H1 (cell line): ENCODE measurements at regions not wholly inside any gene's neighbourhood (a gene's known extent, or its start where the extent isn't known, plus 50 kb on each side); places are given as distances from the start of the nearest gene placed in this dataset.

ENCODE experiments used
- CTCF ChIA-PET: fragments of 300-600 bp; sonication (Branson Sonifier 250); formaldehyde crosslinking; loops from one replicate; lab custom pipeline; 2021; ENCODE audit not compliant: partially characterized antibody; lab: Charles Lee
- POLR2A ChIA-PET: fragments of 300-600 bp; sonication (Branson Sonifier 250); formaldehyde crosslinking; loops from one replicate; lab custom pipeline; 2021; ENCODE audit warnings: inconsistent platforms; ENCODE audit not compliant: partially characterized antibody; lab: Charles Lee
- DNase-seq, 2 experiments: peaks; one replicate each; pipeline versions ENCODE4 v3.0.0 to v3.0.0-alpha.2; 2010 to 2022; ENCODE audit warnings: low spot score in 2 of 2, low read depth in 1 of 2, mixed read lengths in 1 of 2
- FAIRE-seq: peaks from 2 replicates; lab custom pipeline; 2011; peaks lifted over from hg19 to GRCh38; lab: Jason Lieb, UNC
- H2AFZ ChIP-seq: 2 replicates; pipeline ENCODE4 v1.8.1; 2012; ENCODE audit warnings: low read length, inconsistent platforms
- H2AK5ac ChIP-seq: 2 replicates; pipeline ENCODE4 v1.6.1; 2013; ENCODE audit warnings: low read depth, low read length
- H2BK120ac ChIP-seq: replicated peaks from 2 replicates; pipeline ENCODE3; 2013; ENCODE audit warnings: low read depth, low read length, inconsistent platforms
- H2BK12ac ChIP-seq: 2 replicates; pipeline ENCODE4 v1.6.1; 2013; ENCODE audit warnings: low read depth, low read length
- H2BK15ac ChIP-seq: 2 replicates; pipeline ENCODE4 v1.6.1; 2013; ENCODE audit warnings: low read length
- H2BK20ac ChIP-seq: 2 replicates; pipeline ENCODE4 v1.6.1; 2013; ENCODE audit warnings: low read length
- H2BK5ac ChIP-seq: 2 replicates; pipeline ENCODE4 v1.6.1; 2013; ENCODE audit warnings: low read depth, low read length
- H3K14ac ChIP-seq: 2 replicates; pipeline ENCODE4 v1.6.1; 2013; ENCODE audit warnings: inconsistent platforms; ENCODE audit not compliant: insufficient read length
- H3K18ac ChIP-seq: 2 replicates; pipeline ENCODE4 v1.6.1; 2013; ENCODE audit warnings: low read length; ENCODE audit errors: extremely low read depth
- H3K23ac ChIP-seq: 2 replicates; pipeline ENCODE4 v1.6.1; 2013; ENCODE audit warnings: inconsistent platforms; ENCODE audit not compliant: insufficient read length
- H3K23me2 ChIP-seq: 2 replicates; pipeline ENCODE4 v1.6.1; 2013; ENCODE audit warnings: low read depth, low read length
- H3K27ac ChIP-seq: 2 replicates; pipeline ENCODE4 v1.6.1; 2011; ENCODE audit warnings: low read depth, low read length, inconsistent platforms
- H3K27me3 ChIP-seq, 4 experiments: replicated peaks in 1 of 4; 1 replicate in 1 of 4; 2 replicates in 3 of 4; pipeline versions ENCODE4 v1.6.1 to v1.8.1; 2011 to 2013; ENCODE audit warnings: low read length in 3 of 4, mild to moderate bottlenecking in 3 of 4, inconsistent platforms in 2 of 4, mixed read lengths in 2 of 4, moderate library complexity in 1 of 4; ENCODE audit not compliant: control insufficient read depth in 3 of 4, insufficient read depth in 3 of 4; ENCODE audit errors: extremely low read depth in 1 of 4
- H3K36me3 ChIP-seq, 4 experiments: 2 replicates each; pipeline versions ENCODE4 v1.6.1 to v1.8.1; 2011 to 2013; ENCODE audit warnings: mild to moderate bottlenecking in 4 of 4, low read length in 3 of 4, moderate library complexity in 2 of 4, control low read depth in 1 of 4, inconsistent platforms in 1 of 4; ENCODE audit not compliant: insufficient read depth in 4 of 4, control insufficient read depth in 2 of 4
- H3K4ac ChIP-seq: replicated peaks from 2 replicates; pipeline ENCODE3; 2013; ENCODE audit warnings: low read length, low read depth, mixed read lengths, inconsistent platforms; ENCODE audit not compliant: insufficient read length
- H3K4me1 ChIP-seq, 4 experiments: replicated peaks in 1 of 4; 1 replicate in 1 of 4; 2 replicates in 3 of 4; pipeline versions ENCODE4 v1.6.1 to v1.8.1; 2011 to 2013; ENCODE audit warnings: low read length in 3 of 4, inconsistent platforms in 2 of 4, mixed read lengths in 1 of 4; ENCODE audit not compliant: insufficient read depth in 4 of 4, control insufficient read depth in 3 of 4
- H3K4me2 ChIP-seq, 2 experiments: 2 replicates each; pipeline versions ENCODE4 v1.6.1 to v1.8.1; 2011 to 2013; ENCODE audit warnings: low read depth in 2 of 2, low read length in 2 of 2, control low read depth in 1 of 2, inconsistent platforms in 1 of 2, mild to moderate bottlenecking in 1 of 2; ENCODE audit not compliant: insufficient read depth in 1 of 2
- H3K4me3 ChIP-seq, 4 experiments: fragments of 200-600, 300-600 bp in 1 of 4; sonication (generic), shearing (Covaris generic), sonication (Bioruptor Twin) in 1 of 4; 2 replicates each; pipeline versions ENCODE4 v1.5.1 to v1.8.1; 2011 to 2016; ENCODE audit warnings: low read length in 4 of 4, low read depth in 3 of 4, control low read depth in 2 of 4, inconsistent platforms in 2 of 4, mild to moderate bottlenecking in 2 of 4, mixed read lengths in 1 of 4, moderate library complexity in 1 of 4; ENCODE audit not compliant: insufficient read depth in 2 of 4; ENCODE audit errors: extremely low read depth in 1 of 4
- H3K56ac ChIP-seq: replicated peaks from 2 replicates; pipeline ENCODE3; 2013; ENCODE audit warnings: low read depth, mild to moderate bottlenecking, mixed read lengths, low read length, inconsistent platforms; ENCODE audit not compliant: insufficient read length
- H3K79me1 ChIP-seq: 2 replicates; pipeline ENCODE4 v1.6.1; 2013; ENCODE audit warnings: low read depth, low read length, control low read depth
- H3K79me2 ChIP-seq, 2 experiments: 2 replicates each; pipeline versions ENCODE4 v1.6.1 to v1.8.1; 2012 to 2013; ENCODE audit warnings: low read length in 2 of 2, mild to moderate bottlenecking in 2 of 2, inconsistent platforms in 1 of 2; ENCODE audit not compliant: insufficient read depth in 2 of 2, control insufficient read depth in 1 of 2
- H3K9ac ChIP-seq, 4 experiments: replicated peaks in 1 of 4; 1 replicate in 1 of 4; 2 replicates in 3 of 4; pipeline versions ENCODE4 v1.6.1 to v1.8.1; 2011 to 2013; ENCODE audit warnings: low read depth in 3 of 4, low read length in 3 of 4, control low read depth in 2 of 4, mild to moderate bottlenecking in 2 of 4, moderate library complexity in 2 of 4, inconsistent platforms in 1 of 4; ENCODE audit errors: extremely low read depth in 1 of 4
- H3K9me3 ChIP-seq, 2 experiments: 2 replicates each; pipeline versions ENCODE4 v1.6.1 to v1.8.1; 2012 to 2013; ENCODE audit warnings: mild to moderate bottlenecking in 2 of 2, moderate library complexity in 2 of 2, control low read depth in 1 of 2, inconsistent platforms in 1 of 2, low read depth in 1 of 2, low read length in 1 of 2, mixed read lengths in 1 of 2; ENCODE audit not compliant: insufficient read depth in 2 of 2
- H4K20me1 ChIP-seq, 2 experiments: replicated peaks in 1 of 2; 2 replicates each; pipeline versions ENCODE3 to v1.8.1; 2011 to 2013; ENCODE audit warnings: inconsistent platforms in 2 of 2, low read length in 2 of 2, mild to moderate bottlenecking in 1 of 2; ENCODE audit not compliant: insufficient read depth in 2 of 2, control insufficient read depth in 1 of 2
- H4K5ac ChIP-seq: 2 replicates; pipeline ENCODE4 v1.6.1; 2013; ENCODE audit warnings: low read length, low read depth, mixed read lengths, inconsistent platforms; ENCODE audit not compliant: insufficient read length
- H4K8ac ChIP-seq: 2 replicates; pipeline ENCODE4 v1.8.0; 2013; ENCODE audit warnings: mild to moderate bottlenecking, moderate library complexity, low read length, inconsistent platforms; ENCODE audit not compliant: insufficient read depth; ENCODE audit errors: extremely low read depth
- H4K91ac ChIP-seq: replicated peaks from 2 replicates; pipeline ENCODE3; 2013; ENCODE audit warnings: low read length, mixed read lengths, inconsistent platforms; ENCODE audit not compliant: insufficient read length
- ATF2 ChIP-seq: IDR thresholded peaks from 2 replicates; pipeline ENCODE4 v1.6.1; 2012; ENCODE audit warnings: low read length, inconsistent platforms
- FOSL1 ChIP-seq: IDR thresholded peaks from 2 replicates; pipeline ENCODE4 v1.6.1; 2011; ENCODE audit warnings: mild to moderate bottlenecking, low read depth, low read length, moderate library complexity; ENCODE audit not compliant: insufficient read depth
- HDAC2 ChIP-seq, 2 experiments: fragments of 300-600 bp in 1 of 2; sonication (generic) in 1 of 2; IDR thresholded peaks; 2 replicates each; pipeline ENCODE4 v1.6.1; 2011 to 2012; ENCODE audit warnings: low read depth in 2 of 2, low read length in 2 of 2, mild to moderate bottlenecking in 2 of 2, moderate library complexity in 2 of 2, borderline replicate concordance in 1 of 2, inconsistent platforms in 1 of 2
- RFX5 ChIP-seq: IDR thresholded peaks from 2 replicates; pipeline ENCODE4 v1.6.1; 2011; ENCODE audit warnings: low read depth, low read length, improper control_type of control experiment, borderline replicate concordance
- RXRA ChIP-seq: IDR thresholded peaks from 2 replicates; pipeline ENCODE4 v1.6.1; 2011; ENCODE audit warnings: low read depth, mild to moderate bottlenecking, low read length, moderate library complexity; ENCODE audit not compliant: insufficient read depth
- SUZ12 ChIP-seq: fragments of 200-600 bp; sonication (generic); IDR thresholded peaks from 2 replicates; pipeline ENCODE4 v1.6.1; 2012; ENCODE audit warnings: mild to moderate bottlenecking, inconsistent platforms, low read length, moderate library complexity, mixed read lengths
- TEAD4 ChIP-seq: IDR thresholded peaks from 2 replicates; pipeline ENCODE4 v1.6.1; 2012; ENCODE audit warnings: low read depth, low read length, inconsistent platforms, mixed read lengths
- WGBS, 2 experiments: shearing (Covaris generic) in 1 of 2; methylation state at CpG; one replicate each; pipeline versions ENCODE4 v1.1.6 to v1.1.7; 2013 to 2015; ENCODE audit warnings: low lambda C conversion rate in 2 of 2, mixed read lengths in 2 of 2, inconsistent platforms in 1 of 2, low coverage in 1 of 2, missing lambda C conversion rate in 1 of 2; ENCODE audit not compliant: insufficient replicate concordance in 2 of 2, insufficient coverage in 1 of 2, insufficient read length in 1 of 2; ENCODE audit errors: extremely low coverage in 1 of 2, missing lambda C conversion rate in 1 of 2; 5-methylcytosine and 5-hydroxymethylcytosine counted together

- no peaks in the 10 kb centered on the region for H3K79me2 ChIP-seq
- H2BK20ac ChIP-seq: no peak overlapping the region
- ChIA-PET POLR2A (no interaction called here), CTCF (no interaction called here)
- H3K14ac ChIP-seq: no peak overlapping the region
- H3K9me3 ChIP-seq: no peaks in the 10 kb centered on the region
- H2BK5ac ChIP-seq: no peak overlapping the region
- DNase-seq: no peak
- peaks cover 0 to 2% (median 0%) of the 10 kb centered on the region in 4 experiments; a peak in 2 of 7 replicates for H3K4me1 ChIP-seq
- H3K27ac ChIP-seq: no peak overlapping the region
- H3K18ac ChIP-seq: no peak overlapping the region
- 64% methylated on average over 2 of the region's 2 CpGs; no CpG with 5 or more reads in 1 of the 2 experiments for WGBS, 2 experiments
- no peak overlapping the region for H3K4me2 ChIP-seq
- H2BK120ac ChIP-seq: no peak overlapping the region
- H2AFZ ChIP-seq: no peak overlapping the region
- no peak overlapping the region for H2BK12ac ChIP-seq
- H3K27me3 ChIP-seq: no peaks in the 10 kb centered on the region
- H3K23ac ChIP-seq: no peak overlapping the region
- peak overlapping the region; percentile 34; the same call in 1 of the 2 replicates for H2AK5ac ChIP-seq
- H2BK15ac ChIP-seq: no peak overlapping the region
- H3K23me2 ChIP-seq: no peaks in the 10 kb centered on the region
- H4K8ac ChIP-seq: no peak overlapping the region
- no peak overlapping the region for H3K9ac ChIP-seq
- FAIRE-seq: no peak
- H4K91ac ChIP-seq: no peak overlapping the region
- H3K4me3 ChIP-seq: no peak overlapping the region
- no peak overlapping the region for H4K5ac ChIP-seq
- no peaks in the 10 kb centered on the region for H3K36me3 ChIP-seq
- no peak overlapping the region for H3K56ac ChIP-seq
- H4K20me1 ChIP-seq: no peaks in the 10 kb centered on the region
- no peak overlapping the region for H3K4ac ChIP-seq
- TF ChIP-seq ATF2: no peak
- TF ChIP-seq RXRA: no peak
- TF ChIP-seq RFX5: no peak
- TF ChIP-seq SUZ12: no peak
- TF ChIP-seq HDAC2 (IDR thresholded peaks at IDR 0.05; ENCODE audit: borderline replicate concordance in 1 of 2, low read depth in 2 of 2, low read length in 2 of 2): no peak
- peak; percentile 65; the same call in 1 of the 2 replicates for TF ChIP-seq TEAD4
- TF ChIP-seq FOSL1: no peak
- H3K79me1 ChIP-seq: no peaks in the 10 kb centered on the region
Measured at GRCh38 chr3:144344925-144345548, 373.4 kb downstream of the DIPK2A start.
